HG03139 (cell line): ENCODE measurements at regions not wholly inside any gene's neighbourhood (a gene's known extent, or its start where the extent isn't known, plus 50 kb on each side); places are given as distances from the start of the nearest gene placed in this dataset.
"Not testable (repeated sequence)": the region's sequence is repeated elsewhere in the genome, so short reads cannot be mapped to it uniquely, and the experiment has no call there.

Experiments
- ATAC-seq: cut with Tn5 transposase; IDR thresholded peaks from one replicate; pipeline ENCODE4 v1.9.1; 2021; ENCODE audit not compliant: unreplicated experiment

DNA sequence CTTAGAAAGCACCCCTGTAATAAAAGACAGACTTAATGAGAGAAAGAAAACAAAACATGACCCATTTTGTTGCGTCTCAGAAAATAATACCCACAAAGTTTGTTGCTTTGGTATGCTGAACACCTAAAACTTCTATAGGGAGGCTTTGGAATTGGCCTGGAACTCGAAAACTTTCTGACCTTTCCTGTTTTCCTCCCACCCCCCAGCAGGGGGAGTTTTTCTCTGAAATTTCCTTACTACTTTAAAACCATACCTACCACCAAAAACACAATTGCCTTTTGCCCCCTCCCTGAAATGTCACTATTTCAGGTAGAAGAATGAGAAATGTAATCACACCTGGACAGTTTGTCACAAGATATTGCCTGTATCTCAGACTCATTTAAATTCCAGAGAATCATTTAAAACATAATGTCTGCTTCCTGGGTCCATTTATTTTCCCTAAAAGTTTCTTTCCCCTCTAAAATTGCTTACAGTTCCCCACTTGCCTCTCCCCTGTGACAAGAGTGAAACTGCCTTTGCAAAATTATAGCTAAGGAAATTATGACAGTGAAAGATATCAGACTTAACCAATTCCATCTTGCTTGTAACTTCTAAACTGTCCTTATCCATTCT is 2700.2 kb downstream of the PCDH9 start:
- no peak for ATAC-seq

DNA sequence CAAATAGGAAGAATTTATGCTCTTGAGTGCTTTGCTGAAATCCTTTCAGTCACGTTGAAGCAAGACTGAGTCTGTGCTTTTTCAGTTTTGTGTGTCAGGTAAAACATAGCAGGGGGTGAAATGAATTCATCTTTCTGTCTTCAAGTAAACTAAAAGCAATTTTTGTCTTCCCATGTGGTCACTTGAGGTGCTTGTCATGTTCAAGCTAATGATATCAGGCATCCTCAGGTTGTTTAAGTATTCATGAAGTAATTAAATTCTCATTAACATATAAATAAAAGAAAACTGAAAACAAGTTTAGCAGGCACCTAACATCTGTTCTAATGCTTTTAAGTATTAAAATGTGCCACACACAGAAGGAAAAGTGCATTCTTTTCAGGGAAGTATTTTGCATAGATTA is 2701.3 kb downstream of the PCDH9 start:
- ATAC-seq, result no peak

DNA sequence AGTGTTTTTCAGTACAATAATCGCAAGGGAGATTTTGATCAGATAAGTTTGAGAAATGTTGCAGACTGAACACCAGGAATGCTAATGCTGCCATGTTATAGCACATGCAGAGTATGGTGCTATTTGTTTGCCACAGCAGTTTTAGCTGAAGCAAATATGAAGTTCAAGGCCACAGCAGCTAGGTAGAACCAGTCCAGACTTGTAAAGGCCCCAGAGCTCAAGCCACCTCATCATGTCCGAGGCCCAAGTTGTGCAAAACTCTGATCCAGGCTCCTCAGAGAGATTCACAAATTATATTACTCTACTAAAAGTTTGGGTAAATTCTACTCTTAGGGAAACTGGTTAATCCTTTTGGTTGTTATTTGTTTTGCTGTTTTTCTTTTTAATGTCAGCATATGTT is 2702.6 kb downstream of the PCDH9 start:
- no peak for ATAC-seq

DNA sequence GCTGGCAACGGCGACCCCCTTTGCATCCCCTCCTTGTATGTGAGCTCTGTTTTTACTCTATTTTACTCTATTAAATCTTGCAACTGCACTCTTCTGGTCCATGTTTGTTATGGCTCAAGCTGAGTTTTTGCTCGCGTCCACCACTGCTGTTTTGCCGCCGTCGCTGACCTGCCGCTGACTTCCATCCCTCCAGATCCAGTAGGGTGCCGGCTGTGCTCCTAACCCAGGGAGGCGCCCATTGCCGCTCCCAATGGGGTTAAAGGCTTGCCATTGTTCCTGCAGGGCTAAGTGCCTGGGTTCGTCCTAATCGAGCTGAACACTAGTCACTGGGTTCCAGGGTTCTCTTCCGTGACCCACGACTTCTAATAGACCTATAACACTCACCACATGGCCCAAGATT is 2704.4 kb downstream of the PCDH9 start:
- ATAC-seq, result no peak

DNA sequence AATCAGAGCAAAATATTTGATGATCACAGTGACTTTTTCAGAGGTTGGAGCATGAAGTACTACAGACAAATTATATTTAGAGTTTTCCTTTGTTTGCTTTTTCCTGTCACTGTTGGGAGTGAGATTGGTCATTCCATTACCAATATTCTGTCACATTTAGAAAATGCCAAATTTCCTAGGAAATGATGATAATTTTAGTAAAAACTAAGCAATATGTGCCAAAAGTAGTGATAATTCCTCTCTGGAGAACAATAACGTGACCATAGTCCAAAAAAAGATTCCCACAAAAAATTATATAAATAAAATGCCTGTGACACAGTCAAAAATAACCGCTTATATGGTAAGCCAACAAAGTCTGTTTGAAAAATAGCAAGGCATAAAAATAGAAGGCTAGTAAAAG is 2719.4 kb downstream of the PCDH9 start:
- ATAC-seq, result no peak

DNA sequence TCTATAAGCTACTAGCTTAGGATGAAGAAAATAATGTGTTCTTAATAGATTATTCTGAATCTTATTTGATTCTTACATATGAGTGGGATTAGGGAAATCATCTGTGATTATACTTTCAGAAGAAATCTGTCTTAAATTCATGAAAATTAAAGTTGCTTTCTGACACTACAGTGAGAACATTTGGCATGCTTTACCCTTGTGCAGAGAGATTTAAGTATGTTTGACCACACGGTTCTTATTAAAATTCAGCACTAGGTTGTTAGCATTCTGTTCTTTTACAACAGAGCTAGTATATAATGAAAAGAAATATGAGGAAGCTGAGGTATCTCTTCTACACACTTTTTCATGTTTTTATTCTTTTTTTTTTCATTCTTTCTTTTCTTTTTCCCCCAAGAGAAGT is 2723.9 kb downstream of the PCDH9 start:
- ATAC-seq, result no peak

DNA sequence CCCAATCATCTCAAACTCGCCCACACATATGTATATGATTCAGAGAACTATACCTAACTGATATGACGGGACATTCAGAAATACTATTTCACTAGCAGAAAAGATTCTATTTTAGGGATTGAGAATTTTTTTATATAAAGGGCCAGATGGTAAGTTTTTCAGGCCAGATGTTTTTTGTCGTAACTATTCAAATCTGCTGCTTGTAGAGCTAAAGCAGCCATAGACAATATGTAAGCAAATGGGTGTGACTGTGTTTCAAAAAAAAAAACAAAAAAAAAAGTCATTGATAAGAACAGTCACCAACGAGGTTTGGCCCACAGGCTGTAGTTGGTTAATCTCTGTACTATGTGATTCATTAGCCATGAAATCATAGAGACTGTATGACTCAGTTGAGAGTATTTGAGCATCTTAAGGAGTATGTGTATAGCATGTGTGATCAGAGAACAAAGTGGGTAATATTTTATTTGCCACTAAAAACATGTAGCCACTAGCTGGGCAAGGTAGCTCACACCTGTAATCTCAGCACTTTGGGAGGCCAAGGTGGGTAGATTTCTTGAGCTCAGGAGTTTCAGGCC is 2724.7 kb downstream of the PCDH9 start:
- ATAC-seq, result no peak

DNA sequence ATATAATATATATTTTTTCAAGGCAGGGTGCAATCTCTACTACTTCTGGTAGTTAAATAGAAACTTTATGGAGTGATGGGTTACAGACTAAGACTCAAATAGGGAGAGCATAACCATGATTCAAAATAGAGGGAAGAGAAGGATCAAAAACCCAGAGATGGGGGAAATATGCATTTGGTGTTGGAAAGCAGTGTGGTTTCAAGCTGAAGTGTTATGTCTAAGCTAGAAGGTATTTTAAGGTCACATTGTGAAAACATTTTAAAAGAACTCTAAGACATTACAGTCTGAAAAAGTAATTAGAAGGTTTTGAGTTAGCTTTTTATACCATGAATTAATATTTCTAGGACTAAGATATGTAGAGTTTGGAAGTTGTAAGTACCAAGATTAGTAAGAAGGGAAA is 2741.4 kb downstream of the PCDH9 start:
- ATAC-seq, result no peak

DNA sequence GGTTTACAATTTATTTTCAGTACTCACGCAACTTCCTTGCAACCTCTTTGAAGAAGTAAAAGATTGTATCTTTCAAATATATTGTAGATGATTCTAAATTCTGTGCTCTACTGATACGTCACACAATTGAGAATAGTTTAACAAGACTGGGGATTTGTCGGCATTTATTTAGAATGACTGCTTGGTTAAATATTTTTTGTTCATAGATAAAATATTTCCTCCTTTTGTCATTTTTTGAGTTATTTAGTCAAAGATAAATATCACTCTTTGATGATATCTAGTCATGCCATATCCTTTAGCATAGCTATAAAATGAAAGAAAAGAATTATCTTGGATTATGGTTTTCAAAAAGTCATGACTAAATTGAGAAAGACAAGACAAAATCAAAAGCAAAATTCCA is 2747.8 kb downstream of the PCDH9 start:
- ATAC-seq, result no peak

DNA sequence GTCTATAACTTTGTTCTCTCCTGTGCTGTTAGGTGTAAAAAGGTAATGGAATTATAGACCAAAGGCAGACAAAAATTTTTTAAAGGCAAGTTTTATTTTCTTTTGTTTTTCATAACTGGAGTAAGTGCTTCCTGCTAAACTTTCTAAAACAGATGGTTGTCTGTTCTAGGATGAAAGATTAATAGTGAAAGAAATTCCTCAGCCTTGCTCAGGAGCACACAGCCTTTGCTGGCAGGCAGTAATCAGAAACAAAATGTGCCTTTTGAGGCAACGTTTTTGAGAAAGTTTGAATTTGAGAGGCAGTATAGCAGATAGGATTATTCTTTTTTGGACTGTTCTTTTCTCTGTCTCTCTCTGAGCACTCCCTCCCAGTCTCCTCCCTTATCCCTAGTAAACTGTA is 2749.5 kb downstream of the PCDH9 start:
- no peak for ATAC-seq

DNA sequence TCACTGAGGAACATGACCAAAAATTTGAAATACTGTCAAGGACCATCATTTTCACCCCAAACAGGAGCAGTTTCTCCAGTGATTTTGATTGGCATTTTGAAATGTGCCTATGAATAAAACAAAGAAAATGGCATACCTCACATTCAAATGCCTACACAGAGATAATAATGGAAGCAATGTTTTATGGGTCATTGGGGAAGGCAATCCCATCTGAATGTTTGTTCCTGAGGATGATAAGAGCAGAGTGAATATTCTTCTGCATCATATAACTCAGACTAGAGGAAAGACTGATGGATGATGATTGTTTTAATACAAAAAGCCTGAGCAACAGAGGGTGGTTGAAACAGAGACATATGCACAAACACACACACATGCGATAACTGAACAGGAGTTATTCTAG is 2749.9 kb downstream of the PCDH9 start:
- ATAC-seq, result no peak

DNA sequence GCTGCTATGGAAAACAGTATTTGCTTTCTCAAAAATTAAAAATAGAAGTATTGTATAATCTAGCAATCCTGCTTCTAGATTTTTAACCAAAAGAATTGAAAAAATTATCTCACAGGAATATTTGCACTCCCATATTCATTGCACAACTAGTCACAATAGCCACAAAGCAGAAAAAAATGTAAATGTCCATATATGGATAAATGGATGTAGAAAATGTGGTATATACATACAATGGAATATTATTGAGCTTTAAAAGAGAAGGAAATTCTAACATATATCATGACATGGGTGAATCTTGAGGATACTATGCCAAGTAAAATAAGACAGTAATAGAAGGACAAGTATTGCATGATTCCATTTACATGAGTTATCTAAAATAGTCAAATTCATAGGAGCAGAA is 2753.0 kb downstream of the PCDH9 start:
- no peak for ATAC-seq

DNA sequence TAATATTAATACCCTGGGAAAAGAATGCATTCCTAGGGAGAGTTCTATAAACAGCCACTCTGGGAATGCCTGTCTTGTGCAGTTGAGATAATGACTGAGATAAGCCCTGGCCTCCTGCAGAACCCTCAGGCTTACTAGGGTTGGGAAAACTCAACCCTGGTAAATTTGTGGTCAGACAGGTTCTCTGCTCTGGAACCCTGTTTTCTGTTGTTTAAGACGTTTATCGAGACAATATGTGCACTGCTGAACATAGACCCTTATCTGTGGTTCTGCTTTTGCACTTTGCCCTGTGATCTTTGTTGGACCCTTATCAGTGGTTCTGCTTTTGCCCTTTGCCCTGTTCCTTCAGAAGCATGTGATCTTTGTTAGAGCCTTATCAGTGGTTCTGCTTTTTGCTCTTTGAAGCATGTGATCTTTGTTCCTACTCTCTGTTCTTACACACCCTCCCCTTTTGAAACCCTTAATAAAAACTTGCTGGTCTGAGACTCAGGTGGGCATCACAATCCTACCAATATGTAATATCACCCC is 2754.0 kb downstream of the PCDH9 start:
- not testable (repeated sequence) for ATAC-seq

DNA sequence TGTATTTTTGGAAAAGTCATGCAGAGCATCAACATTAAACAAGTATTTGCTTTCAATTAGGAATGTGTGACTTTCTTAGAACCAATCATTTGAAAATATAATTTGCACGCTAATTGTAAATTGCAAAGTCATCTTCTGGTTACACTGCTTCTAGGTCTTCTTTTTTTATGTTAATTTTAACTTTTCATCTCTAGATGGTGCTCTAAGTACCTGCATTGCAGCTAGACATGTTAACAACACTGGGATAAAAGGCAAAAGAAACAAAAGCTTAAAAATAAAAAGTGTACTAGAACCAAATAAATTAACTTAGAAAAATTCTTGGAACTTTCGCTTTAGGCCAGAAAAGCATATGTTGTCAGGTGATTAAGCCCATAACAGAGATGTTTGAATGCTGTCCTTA is 2758.2 kb downstream of the PCDH9 start:
- no peak for ATAC-seq

DNA sequence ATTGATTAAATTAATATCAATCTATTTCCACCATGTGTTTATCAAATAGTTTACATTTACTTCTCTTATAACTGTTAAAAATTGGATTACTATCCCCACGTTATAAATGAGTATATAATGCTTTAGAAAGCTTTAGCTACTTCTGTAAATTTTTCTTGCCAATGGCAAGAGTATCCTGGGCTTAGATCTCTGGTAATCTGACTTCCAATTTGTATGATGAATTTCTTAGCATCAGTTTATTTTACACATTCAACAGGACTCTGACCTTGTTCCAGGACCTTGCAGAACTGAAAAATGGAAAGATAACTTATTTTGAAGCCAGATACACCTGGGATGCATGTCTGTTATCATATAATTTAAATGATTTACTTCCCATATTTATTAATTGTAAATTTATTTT is 2759.4 kb downstream of the PCDH9 start:
- no peak for ATAC-seq

DNA sequence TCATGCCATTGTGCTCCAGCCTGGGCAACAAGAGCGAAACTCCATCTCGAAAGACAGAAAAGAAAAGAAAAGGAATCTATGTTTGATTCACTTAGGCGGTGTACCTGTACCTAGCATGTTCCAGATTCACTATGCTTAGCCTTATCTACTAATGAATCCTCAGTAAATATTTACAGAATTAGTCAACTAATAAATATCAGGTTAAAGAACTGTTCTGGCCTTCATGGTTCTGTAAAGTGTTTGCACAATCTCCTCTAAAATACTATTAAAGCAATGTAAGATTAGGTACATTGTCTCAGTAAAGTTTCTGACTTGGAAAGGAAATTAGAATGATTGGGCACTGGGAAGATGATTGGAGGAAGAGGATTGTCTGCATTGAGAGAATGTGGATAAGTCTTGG is 2770.4 kb downstream of the PCDH9 start:
- no peak for ATAC-seq

DNA sequence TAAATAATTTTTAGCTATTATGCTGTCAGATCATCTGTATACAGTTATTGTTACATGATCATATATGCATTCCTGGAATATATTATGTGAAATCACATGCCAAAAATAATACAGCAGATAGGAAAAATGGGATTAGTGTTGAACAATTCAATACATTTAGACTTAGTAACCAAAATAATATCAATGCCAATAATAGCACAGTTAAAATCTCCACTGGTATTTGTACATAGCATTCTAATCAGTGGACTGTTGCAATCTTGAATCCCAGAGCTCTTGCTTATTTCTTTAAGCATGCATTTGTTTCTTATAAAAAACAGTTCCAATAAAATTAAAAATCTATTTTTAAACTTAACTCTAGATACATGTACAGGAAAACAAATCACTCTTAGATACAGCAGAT is 2772.2 kb downstream of the PCDH9 start:
- no peak for ATAC-seq

DNA sequence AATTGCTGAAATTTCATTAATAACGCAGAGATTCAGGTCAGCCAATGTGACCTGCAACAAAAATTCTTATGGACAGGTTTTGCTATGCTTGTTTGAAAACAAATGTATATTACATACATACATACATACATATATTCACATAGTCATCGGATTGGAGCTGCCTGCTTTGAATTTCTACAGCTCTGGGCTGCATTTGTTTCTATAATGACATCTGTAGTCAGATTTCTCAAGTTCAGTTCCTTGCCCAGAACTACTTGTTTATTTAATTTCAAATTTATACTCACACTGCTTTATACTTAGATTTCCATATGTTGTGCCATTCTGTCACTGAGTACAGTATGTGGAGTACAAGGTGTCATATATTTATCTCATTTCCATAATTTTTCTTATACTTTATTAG is 2775.0 kb downstream of the PCDH9 start:
- no peak for ATAC-seq

DNA sequence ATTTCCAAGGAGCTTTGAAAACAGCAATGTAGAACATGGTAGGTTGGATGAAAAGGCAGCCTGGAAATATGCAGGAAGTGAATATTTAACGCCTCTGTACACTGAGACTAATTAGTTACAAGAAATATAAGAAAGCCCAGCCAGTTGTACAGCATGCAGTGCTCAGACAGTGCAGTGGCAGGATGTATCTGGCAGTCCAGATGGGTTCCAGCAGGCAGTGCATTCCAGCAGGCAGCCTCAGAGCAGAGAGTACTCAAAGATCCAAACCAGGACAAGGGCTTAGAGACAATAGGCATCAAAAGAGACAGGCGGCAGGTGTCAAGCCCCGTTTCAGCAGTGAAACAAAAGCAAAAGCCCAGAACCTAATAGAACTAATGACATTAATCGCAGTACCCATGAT is 2776.3 kb downstream of the PCDH9 start:
- no peak for ATAC-seq

DNA sequence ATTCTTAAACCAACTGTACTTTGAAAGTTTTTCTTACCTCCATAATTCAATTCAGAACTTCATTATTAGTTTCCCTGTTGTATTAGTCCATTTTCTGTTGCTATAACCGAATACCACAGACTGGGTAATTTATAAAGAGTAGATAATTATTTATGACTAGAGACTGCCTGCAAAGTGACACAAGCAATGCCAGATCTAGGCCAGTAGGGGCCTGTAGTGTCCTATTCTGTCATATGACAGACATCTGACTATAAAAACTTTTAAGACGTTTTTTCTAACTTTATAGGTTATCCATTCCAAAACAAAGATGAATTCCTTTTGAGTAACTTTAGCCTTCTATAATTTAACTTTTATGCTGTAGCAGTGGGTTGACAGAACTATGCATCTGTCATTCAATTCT is 2783.8 kb downstream of the PCDH9 start:
- ATAC-seq, result no peak

DNA sequence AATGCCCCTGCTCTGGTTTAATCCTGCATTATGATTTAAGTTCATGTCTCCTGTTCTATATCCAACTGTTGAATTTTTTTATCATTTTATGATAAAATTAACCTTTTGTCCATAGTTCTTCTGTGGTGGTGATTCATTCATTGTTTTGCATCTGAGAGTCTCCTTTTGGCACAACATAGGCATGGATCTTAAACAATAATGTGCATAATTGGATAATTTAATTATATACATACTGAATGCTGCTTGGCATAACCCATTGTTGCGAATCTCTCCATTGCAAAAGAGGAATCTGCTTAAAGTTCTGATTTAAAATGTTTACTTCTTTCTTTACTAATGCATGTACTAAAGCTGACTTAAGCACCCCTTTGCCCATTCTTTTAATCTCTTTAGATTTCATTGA is 2788.4 kb downstream of the PCDH9 start:
- no peak for ATAC-seq

DNA sequence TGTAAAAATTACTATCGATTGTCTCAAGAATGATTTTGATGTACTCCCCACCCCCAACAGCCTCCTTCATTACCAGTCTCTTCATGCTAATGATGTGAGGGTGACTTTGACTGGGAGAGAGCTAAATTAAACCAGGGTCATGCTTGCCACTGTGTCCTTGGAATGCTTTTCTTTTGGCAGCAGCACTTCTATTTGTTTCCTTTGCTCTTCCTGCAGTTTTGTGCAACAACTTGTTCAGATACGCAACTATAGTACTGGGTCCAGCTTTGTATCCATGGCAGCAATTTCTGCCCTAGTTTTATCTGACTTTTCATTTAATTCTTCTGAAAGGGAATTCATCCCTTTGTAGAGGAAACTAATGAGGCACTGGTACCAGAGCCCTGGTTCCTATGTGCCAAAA is 2792.1 kb downstream of the PCDH9 start:
- ATAC-seq, result no peak

DNA sequence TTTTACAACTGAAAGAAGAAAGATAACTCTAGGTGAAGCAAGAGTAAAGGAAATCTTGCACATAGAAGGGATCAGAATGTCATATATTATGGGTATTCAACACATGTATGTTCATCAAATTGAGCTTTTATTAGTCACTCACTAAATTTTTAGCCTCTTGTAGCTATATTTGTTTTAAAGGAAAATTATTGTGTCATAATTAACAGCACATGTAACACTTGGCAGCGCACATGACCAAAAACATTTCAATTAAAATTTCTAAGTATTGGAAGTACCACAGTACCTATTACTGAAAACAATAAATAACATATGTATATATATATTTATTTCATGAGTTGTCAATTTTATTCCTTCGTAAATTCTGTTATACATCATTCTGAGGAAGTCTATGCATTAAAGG is 2800.4 kb downstream of the PCDH9 start:
- no peak for ATAC-seq
